NOMO-1 treated with DMSO at 0.1 percent for 48 hours (cell line): ENCODE measurements at regions not wholly inside any gene's neighbourhood (a gene's known extent, or its start where the extent isn't known, plus 50 kb on each side); places are given as distances from the start of the nearest gene placed in this dataset.
"Not testable (repeated sequence)": the region's sequence is repeated elsewhere in the genome, so short reads cannot be mapped to it uniquely, and the experiment has no call there.

ENCODE experiments used
- DNase-seq: peaks from one replicate; lab custom pipeline; 2025; ENCODE audit not compliant: unreplicated experiment; lab: John Stamatoyannopoulos, UW

- DNase-seq, result peak; percentile 40
Observed at GRCh38 chr6:28794175-28795002, 129.4 kb downstream of the TRIM27 start.

- not testable (repeated sequence) for DNase-seq
Observed at GRCh38 chr6:28800647-28801046, 123.1 kb downstream of the TRIM27 start.

GRCh38 chr6:28802417-28803336 lies 121.1 kb downstream of the TRIM27 start:
- DNase-seq, result no peak

GRCh38 chr6:28803337-28803709 lies 120.5 kb downstream of the TRIM27 start:
- DNase-seq, result no peak

DNA sequence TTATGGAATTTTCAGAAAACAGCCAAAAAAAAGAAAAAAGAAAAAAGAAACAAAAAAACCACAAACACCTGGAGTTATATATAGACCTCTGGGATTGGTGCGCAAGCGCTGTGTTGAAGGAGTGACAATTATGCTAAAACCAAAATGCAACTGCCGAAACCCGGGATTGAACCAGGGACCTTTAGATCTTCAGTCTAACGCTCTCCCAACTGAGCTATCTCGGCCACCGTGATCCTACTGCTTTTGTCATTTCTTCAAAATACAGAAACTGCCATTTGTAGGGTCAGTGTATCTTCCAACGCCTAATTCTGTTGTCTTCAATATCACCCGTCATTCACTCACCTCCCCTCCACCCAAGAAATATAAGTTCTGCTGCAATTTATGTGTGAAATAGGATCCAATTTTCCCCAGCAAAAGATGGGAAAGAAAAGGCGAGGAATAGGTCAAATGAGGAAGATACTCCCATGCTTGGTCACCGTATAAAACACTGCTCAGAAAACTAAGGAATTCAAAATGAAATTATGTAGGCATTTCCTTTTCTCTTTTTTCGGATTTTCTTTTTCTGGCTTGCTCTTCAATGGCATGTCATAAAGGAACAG lies 116.0 kb downstream of the TRIM27 start:
- DNase-seq, result no peak

- DNase-seq, result no peak
Observed at GRCh38 chr6:28808383-28808782, 115.4 kb downstream of the TRIM27 start.

DNA sequence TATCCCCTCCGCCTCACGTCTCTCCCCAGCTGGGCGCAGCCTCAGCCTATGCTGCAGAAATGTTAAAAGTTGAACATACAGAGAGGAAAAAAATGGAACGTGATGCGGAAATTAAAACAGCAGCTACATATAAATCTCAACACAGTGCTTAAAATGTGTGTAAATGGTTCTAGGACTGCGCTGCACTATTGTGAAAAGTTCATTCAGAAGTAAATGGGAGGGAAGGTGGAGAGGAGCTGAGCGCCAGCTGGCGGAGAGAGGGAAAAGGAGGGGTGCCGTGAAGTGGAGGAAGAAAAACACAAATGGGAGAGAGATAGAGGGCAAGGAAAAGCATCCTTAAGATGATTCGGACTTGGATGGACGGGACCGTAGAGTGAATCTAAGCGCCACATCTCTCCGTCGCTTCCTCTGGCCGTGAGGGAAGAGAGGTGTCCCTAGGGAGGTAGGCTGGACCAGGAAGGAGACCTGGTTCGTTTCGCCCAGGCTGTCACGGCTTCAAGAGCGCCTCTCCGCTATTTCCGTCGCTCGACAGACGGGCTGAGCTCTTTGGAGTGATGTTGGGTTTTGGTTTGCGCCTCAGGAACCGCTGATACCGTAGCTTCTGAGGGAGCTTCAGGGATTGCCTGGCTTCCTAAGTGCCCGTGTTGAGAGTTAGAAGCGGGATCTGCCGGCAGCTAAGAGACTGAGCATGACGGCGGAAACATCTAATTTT lies 113.7 kb downstream of the TRIM27 start:
- DNase-seq, result no peak

DNA sequence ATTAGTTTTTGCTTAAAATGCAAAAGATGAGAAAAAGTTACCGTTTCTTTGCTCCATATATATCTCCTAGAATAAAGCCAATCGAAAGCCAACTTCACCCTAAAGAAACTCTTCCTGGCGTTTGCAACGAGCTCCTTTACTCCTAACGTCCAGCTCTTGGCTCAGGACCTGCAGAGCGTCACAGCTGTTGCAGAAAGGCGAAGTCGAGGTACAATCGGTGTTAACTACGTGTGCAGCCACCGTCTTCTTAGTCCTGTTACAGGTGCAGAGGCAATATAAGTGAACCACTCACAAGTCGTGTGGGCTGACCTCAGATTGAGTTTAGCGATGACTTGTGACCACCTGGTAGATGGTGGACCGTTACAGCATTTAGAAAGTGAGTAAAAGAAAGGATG lies 113.1 kb downstream of the TRIM27 start:
- DNase-seq, result no peak

GRCh38 chr6:28811873-28812272 lies 111.9 kb downstream of the TRIM27 start:
- no peak for DNase-seq

GRCh38 chr6:28812778-28813569 lies 110.8 kb downstream of the TRIM27 start:
- no peak for DNase-seq

GRCh38 chr6:28814032-28814976 lies 109.5 kb downstream of the TRIM27 start:
- no peak for DNase-seq

- DNase-seq, result no peak
Observed at GRCh38 chr6:28816339-28816908, 107.4 kb downstream of the TRIM27 start.

DNA sequence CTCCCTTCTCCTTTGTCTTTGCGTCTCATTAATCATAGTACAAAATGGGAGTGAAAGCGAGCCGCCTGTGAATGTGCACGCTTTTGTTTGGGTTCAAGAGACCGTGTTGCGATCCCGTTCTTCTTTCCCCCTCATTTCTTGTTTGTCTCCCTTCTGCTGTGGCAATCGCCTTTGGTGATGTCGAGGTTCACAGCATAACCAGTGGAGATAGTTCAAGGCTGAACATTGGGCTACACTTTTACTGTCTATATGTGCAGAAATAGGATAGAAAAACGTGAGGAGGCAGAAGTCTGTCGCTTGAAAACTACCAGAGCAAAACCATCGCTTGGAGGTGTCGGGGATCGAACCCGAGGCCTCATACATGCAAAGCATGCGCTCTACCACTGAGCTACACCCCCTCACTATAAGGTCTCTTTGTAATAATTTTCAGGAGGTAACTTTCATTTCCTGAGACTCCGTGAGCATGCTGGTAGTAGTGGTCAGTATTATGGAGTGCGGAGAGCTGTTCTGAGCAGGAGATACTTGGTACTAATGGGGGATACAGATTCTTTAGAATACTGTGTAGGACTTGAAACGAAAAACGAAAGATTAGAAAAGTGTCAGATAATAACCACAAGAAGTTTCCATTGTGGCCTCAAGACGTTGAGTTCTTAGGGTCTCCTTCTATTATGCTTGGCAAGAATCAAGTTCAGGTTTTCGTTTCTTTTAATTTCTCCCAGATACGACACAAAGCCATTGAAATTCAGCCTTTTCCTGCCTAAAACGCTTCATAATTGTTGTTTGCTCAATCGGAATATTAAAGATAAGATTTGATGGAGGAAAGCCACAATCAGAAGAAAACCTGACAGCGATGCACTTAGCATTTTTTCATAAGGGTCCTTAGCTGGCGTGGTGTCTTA lies 106.6 kb downstream of the TRIM27 start:
- DNase-seq, result no peak

GRCh38 chr6:28817808-28818145 lies 106.0 kb downstream of the TRIM27 start:
- DNase-seq, result no peak

DNA sequence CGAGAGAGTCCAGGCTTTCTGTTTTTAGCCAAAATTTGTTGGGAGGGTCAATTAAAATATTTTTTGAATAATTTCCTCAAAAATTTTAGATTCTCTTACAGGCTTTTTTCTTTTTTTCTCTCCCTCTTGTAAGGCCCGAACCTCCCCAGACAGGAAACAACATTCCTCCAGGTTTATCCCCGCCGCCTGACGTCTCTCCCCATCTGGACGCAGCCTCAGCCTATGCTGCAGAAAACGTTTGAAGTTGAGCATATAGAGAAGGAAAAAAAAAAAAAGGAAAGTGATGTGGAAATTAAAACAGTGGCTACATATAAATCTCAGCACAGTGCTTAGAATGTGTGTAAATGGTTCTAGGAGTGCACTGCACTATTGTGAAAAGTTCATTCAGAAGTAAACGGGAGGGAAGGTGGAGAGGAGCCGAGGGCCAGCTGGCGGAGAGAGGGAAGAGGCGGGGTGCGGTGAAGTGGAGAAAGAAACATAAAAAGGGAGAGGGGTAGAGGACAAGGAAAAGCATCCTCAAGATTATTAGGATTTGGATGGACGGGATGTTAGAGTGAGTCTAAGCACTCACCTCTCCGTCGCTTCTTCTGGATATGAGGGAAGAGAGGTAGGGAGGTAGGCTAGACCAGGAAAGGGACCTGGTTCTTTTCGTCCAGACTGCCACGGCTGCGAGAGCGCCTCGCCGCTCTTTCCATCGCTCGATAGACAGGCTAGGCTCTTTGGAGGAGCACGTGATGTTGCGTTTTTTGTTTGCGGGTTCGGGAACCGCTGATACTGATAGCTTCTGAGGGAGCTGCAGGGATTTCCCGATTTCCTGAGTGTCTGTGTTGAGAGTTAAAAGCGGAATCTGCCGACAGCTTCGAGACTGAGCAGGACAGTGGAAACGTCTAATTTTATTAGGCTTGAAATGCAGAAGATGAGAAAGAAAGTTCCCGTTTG lies 98.7 kb downstream of the TRIM27 start:
- DNase-seq, result no peak

GRCh38 chr6:28825732-28826293 lies 98.0 kb downstream of the TRIM27 start:
- DNase-seq, result no peak
